HEK293 (cell line): ENCODE measurements at regions not wholly inside any gene's neighbourhood (a gene's known extent, or its start where the extent isn't known, plus 50 kb on each side); places are given as distances from the start of the nearest gene placed in this dataset.

Experiments used
- CTCF ChIA-PET: fragments of 350-600 bp; formaldehyde crosslinking; extraction: SDS; loops from one replicate; lab custom pipeline; 2021; ENCODE audit warnings: antibody characterized with exemption; lab: Yijun Ruan, JAX
- POLR2A ChIA-PET: fragments of 300-600 bp; formaldehyde crosslinking; extraction: SDS; loops from one replicate; lab custom pipeline; 2020; ENCODE audit warnings: antibody characterized with exemption, inconsistent platforms; lab: Yijun Ruan, JAX
- H3K27ac ChIP-seq: fragments of 200-500 bp; sonication (Bioruptor generic); 2 replicates; pipeline ENCODE4 v1.5.1; 2014; ENCODE audit warnings: low read depth, low read length, control low read depth, inconsistent platforms; ENCODE audit errors: extremely low read depth
- H3K36me3 ChIP-seq, 2 experiments: fragments of 200-500 bp in 1 of 2; sonication (Bioruptor generic) in 1 of 2; 1 replicate in 1 of 2; 2 replicates in 1 of 2; pipeline ENCODE4 v1.5.1; 2014 to 2017; ENCODE audit warnings: inconsistent platforms in 2 of 2, low read length in 2 of 2; ENCODE audit not compliant: control insufficient read depth in 2 of 2, insufficient read depth in 1 of 2
- H3K4me1 ChIP-seq: fragments of 200-500 bp; sonication (Bioruptor generic); 2 replicates; pipeline ENCODE4 v1.5.1; 2014; ENCODE audit warnings: mild to moderate bottlenecking, low read length, inconsistent platforms; ENCODE audit not compliant: control insufficient read depth, insufficient read depth
- H3K4me3 ChIP-seq: 2 replicates; pipeline ENCODE4 v1.5.1; 2011; ENCODE audit warnings: low read depth, mild to moderate bottlenecking, control low read depth, low read length, moderate library complexity
- H3K9me3 ChIP-seq: fragments of 200-500 bp; sonication (Bioruptor generic); 2 replicates; pipeline ENCODE4 v1.5.1; 2014; ENCODE audit warnings: low read depth, low read length, inconsistent platforms; ENCODE audit not compliant: control insufficient read depth, insufficient read depth
- EGR2 ChIP-seq: fragments of 450-650 bp; formaldehyde crosslinking; IDR thresholded peaks from 2 replicates; pipeline ENCODE4 v1.5.1; 2016; ENCODE audit warnings: low read depth, missing biosample characterization, missing genetic modification characterization
- SCRT2 ChIP-seq: fragments of 450-650 bp; formaldehyde crosslinking; IDR thresholded peaks from 2 replicates; pipeline ENCODE4 v1.5.1; 2016; ENCODE audit warnings: missing biosample characterization, missing genetic modification characterization
- SP2 ChIP-seq: fragments of 450-650 bp; formaldehyde crosslinking; IDR thresholded peaks from 2 replicates; pipeline ENCODE4 v1.5.1; 2016; ENCODE audit warnings: missing biosample characterization, missing genetic modification characterization
- SP3 ChIP-seq: fragments of 450-650 bp; formaldehyde crosslinking; IDR thresholded peaks from 2 replicates; pipeline ENCODE4 v1.5.1; 2016; ENCODE audit warnings: missing biosample characterization, missing genetic modification characterization
- SP7 ChIP-seq: fragments of 450-650 bp; formaldehyde crosslinking; IDR thresholded peaks from 2 replicates; pipeline ENCODE4 v1.5.1; 2016; ENCODE audit warnings: missing biosample characterization, missing genetic modification characterization
- ZNF10 ChIP-seq: fragments of 450-650 bp; formaldehyde crosslinking; IDR thresholded peaks from 2 replicates; pipeline ENCODE4 v1.5.1; 2017; ENCODE audit warnings: missing biosample characterization, missing genetic modification characterization
- ZNF133 ChIP-seq: fragments of 450-650 bp; formaldehyde crosslinking; IDR thresholded peaks from 2 replicates; pipeline ENCODE4 v1.5.1; 2016; ENCODE audit warnings: missing biosample characterization, missing genetic modification characterization
- ZNF138 ChIP-seq: fragments of 450-650 bp; formaldehyde crosslinking; IDR thresholded peaks from 2 replicates; pipeline ENCODE4 v1.5.1; 2016; ENCODE audit warnings: missing biosample characterization, missing genetic modification characterization, borderline replicate concordance
- ZNF148 ChIP-seq: fragments of 450-650 bp; formaldehyde crosslinking; IDR thresholded peaks from 2 replicates; pipeline ENCODE4 v1.5.0; 2017; ENCODE audit warnings: missing biosample characterization, missing genetic modification characterization, borderline replicate concordance
- ZNF175 ChIP-seq: fragments of 450-650 bp; formaldehyde crosslinking; IDR thresholded peaks from 2 replicates; pipeline ENCODE4 v1.5.1; 2016; ENCODE audit warnings: missing biosample characterization, missing genetic modification characterization
- ZNF214 ChIP-seq: fragments of 450-650 bp; formaldehyde crosslinking; IDR thresholded peaks from 2 replicates; pipeline ENCODE4 v1.5.1; 2017; ENCODE audit warnings: missing biosample characterization, mild to moderate bottlenecking, missing genetic modification characterization, borderline replicate concordance
- ZNF302 ChIP-seq: fragments of 450-650 bp; formaldehyde crosslinking; IDR thresholded peaks from 2 replicates; pipeline ENCODE4 v1.5.1; 2016; ENCODE audit warnings: missing biosample characterization, missing genetic modification characterization, low read depth
- ZNF324 ChIP-seq: fragments of 450-650 bp; formaldehyde crosslinking; IDR thresholded peaks from 2 replicates; pipeline ENCODE4 v1.5.1; 2016; ENCODE audit warnings: missing biosample characterization, missing genetic modification characterization
- ZNF354C ChIP-seq: fragments of 450-650 bp; formaldehyde crosslinking; IDR thresholded peaks from 2 replicates; pipeline ENCODE4 v1.5.1; 2016; ENCODE audit warnings: missing biosample characterization, missing genetic modification characterization, low read depth, borderline replicate concordance
- ZNF37A ChIP-seq: fragments of 450-650 bp; IDR thresholded peaks from 2 replicates; pipeline ENCODE4 v1.5.1; 2018; ENCODE audit warnings: missing biosample characterization, missing genetic modification characterization
- ZNF555 ChIP-seq: fragments of 450-650 bp; formaldehyde crosslinking; conservative IDR thresholded peaks from 2 replicates; pipeline ENCODE4 v1.5.1; 2017; ENCODE audit warnings: missing biosample characterization, mild to moderate bottlenecking, missing genetic modification characterization, inconsistent platforms
- ZNF707 ChIP-seq: fragments of 450-650 bp; formaldehyde crosslinking; IDR thresholded peaks from 2 replicates; pipeline ENCODE4 v1.5.1; 2016; ENCODE audit warnings: missing biosample characterization, missing genetic modification characterization
- ZSCAN5A ChIP-seq: fragments of 450-650 bp; formaldehyde crosslinking; IDR thresholded peaks from 2 replicates; pipeline ENCODE4 v1.5.1; 2016; ENCODE audit warnings: missing biosample characterization, missing genetic modification characterization

- Histone ChIP-seq H3K4me1 (0 out of 2 replicates have a peak, but pooled peaks cover 4% of the 10 kb centered on the region), H3K9me3 (no peaks in the 10 kb centered on the region), H3K4me3 (no peak overlapping the region), H3K27ac (no peak overlapping the region), H3K36me3 (no peaks in the 10 kb centered on the region)
- TF ChIP-seq ZNF10 (tag by site-specific recombination) (no peak), ZNF175 (tag by site-specific recombination) (no peak), EGR2 (no peak)
- CTCF ChIA-PET: interaction anchor here (1.1 kb wide), 2 partner anchors 10 to 32 kb away, joined by 3 to 4 read pairs; no protein-coding TSS in a partner anchor
- POLR2A ChIA-PET: no interaction called here
These were observed 329.6 kb downstream of the RAPGEF2 start for GRCh38 chr4:159432436-159432835.

- Histone ChIP-seq H3K27ac (no peak overlapping the region), H3K4me1 (0 out of 2 replicates have a peak, but pooled peaks cover 4% of the 10 kb centered on the region), H3K9me3 (no peaks in the 10 kb centered on the region), H3K36me3 (no peaks in the 10 kb centered on the region), H3K4me3 (no peak overlapping the region)
- ChIA-PET CTCF (interaction anchor here (1.1 kb wide), 1 partner anchor 31 kb away, joined by 4 read pairs; no protein-coding TSS in a partner anchor), POLR2A (no interaction called here)
- TF ChIP-seq SP7: no peak
- TF ChIP-seq SCRT2 (tag by site-specific recombination): no peak
- TF ChIP-seq ZNF138 (tag by site-specific recombination): no peak
- TF ChIP-seq SP3: no peak
- TF ChIP-seq ZNF133 (tag by site-specific recombination): no peak
- no peak for TF ChIP-seq ZNF302 (tag by site-specific recombination)
- no peak for TF ChIP-seq ZNF324 (tag by site-specific recombination)
- TF ChIP-seq ZNF354C (tag by site-specific recombination): no peak
- no peak for TF ChIP-seq ZNF37A (tag by site-specific recombination)
- no peak for TF ChIP-seq ZNF707
- TF ChIP-seq SP2 (tag by site-specific recombination): no peak
These were observed 330.5 kb downstream of the RAPGEF2 start for GRCh38 chr4:159433337-159433736.

GRCh38 chr4:159434114-159434870 lies 331.4 kb downstream of the RAPGEF2 start:
- H3K27ac ChIP-seq: no peak overlapping the region
- H3K4me3 ChIP-seq: no peak overlapping the region
- H3K36me3 ChIP-seq: no peaks in the 10 kb centered on the region
- 0 out of 2 replicates have a peak, but pooled peaks cover 4% of the 10 kb centered on the region for H3K4me1 ChIP-seq
- POLR2A ChIA-PET: no interaction called here
- H3K9me3 ChIP-seq: no peaks in the 10 kb centered on the region
- CTCF ChIA-PET: no interaction called here
- no peak for TF ChIP-seq ZNF148 (tag by site-specific recombination)
- TF ChIP-seq ZNF555 (tag by site-specific recombination): no peak
- no peak for TF ChIP-seq ZSCAN5A (tag by site-specific recombination)
- no peak for TF ChIP-seq ZNF214 (tag by site-specific recombination)
